Liver (tissue), 8 donors: ENCODE measurements at regions not wholly inside any gene's neighbourhood (a gene's known extent, or its start where the extent isn't known, plus 50 kb on each side); places are given as distances from the start of the nearest gene placed in this dataset.

ENCODE experiments used
- DNase-seq: peaks from one replicate; pipeline ENCODE4 v3.0.0-alpha.2; 2017; ENCODE audit warnings: low spot score
- H3K27ac ChIP-seq, 2 donors: one replicate each; pipeline ENCODE4 v1.7.0; 2013; ENCODE audit warnings: inconsistent platforms in 2 of 2, low read length in 2 of 2, control low read depth in 1 of 2, low read depth in 1 of 2, mild to moderate bottlenecking in 1 of 2
- H3K27me3 ChIP-seq, 4 donors: one replicate each; pipeline versions ENCODE4 v1.6.1 to v1.7.0; 2013; ENCODE audit warnings: low read length in 3 of 4, inconsistent platforms in 1 of 4, mild to moderate bottlenecking in 1 of 4, moderate library complexity in 1 of 4; ENCODE audit not compliant: control insufficient read depth in 4 of 4, insufficient read depth in 4 of 4
- H3K36me3 ChIP-seq, 4 donors: one replicate each; pipeline versions ENCODE4 v1.6.1 to v1.7.0; 2013; ENCODE audit warnings: low read length in 3 of 4, mild to moderate bottlenecking in 3 of 4, low read depth in 1 of 4, moderate library complexity in 1 of 4; ENCODE audit not compliant: control insufficient read depth in 4 of 4, insufficient read depth in 3 of 4
- H3K4me1 ChIP-seq, 4 donors: one replicate each; pipeline versions ENCODE4 v1.6.1 to v1.7.0; 2013; ENCODE audit warnings: low read length in 3 of 4, mild to moderate bottlenecking in 3 of 4, moderate library complexity in 1 of 4; ENCODE audit not compliant: control insufficient read depth in 4 of 4, insufficient read depth in 4 of 4
- H3K4me3 ChIP-seq, 3 donors: one replicate each; pipeline versions ENCODE4 v1.6.1 to v1.7.0; 2013; ENCODE audit warnings: low read length in 3 of 3, control low read depth in 1 of 3, low read depth in 1 of 3, mild to moderate bottlenecking in 1 of 3
- H3K9ac ChIP-seq, 2 donors: one replicate each; pipeline ENCODE4 v1.7.0; 2013; ENCODE audit warnings: low read length in 2 of 2, mild to moderate bottlenecking in 2 of 2, moderate library complexity in 2 of 2, control low read depth in 1 of 2, low read depth in 1 of 2
- H3K9me3 ChIP-seq, 4 donors: one replicate each; pipeline versions ENCODE4 v1.6.1 to v1.7.0; 2013; ENCODE audit warnings: low read length in 3 of 4; ENCODE audit not compliant: control insufficient read depth in 4 of 4
- EGR1 ChIP-seq, 2 donors: IDR thresholded peaks; 2 replicates each; pipeline ENCODE4 v1.6.1; 2016 to 2018; ENCODE audit warnings: antibody characterized with exemption in 2 of 2, low read depth in 2 of 2
- FOXA1 ChIP-seq: IDR thresholded peaks from 2 replicates; pipeline ENCODE4 v1.6.1; 2016; ENCODE audit warnings: antibody characterized with exemption
- FOXA2 ChIP-seq: IDR thresholded peaks from 2 replicates; pipeline ENCODE4 v1.6.1; 2016; ENCODE audit warnings: antibody characterized with exemption
- GABPA ChIP-seq, 2 donors: IDR thresholded peaks in 1 of 2; conservative IDR thresholded peaks in 1 of 2; 2 replicates each; pipeline ENCODE4 v1.6.1; 2016; ENCODE audit warnings: antibody characterized with exemption in 2 of 2, mild to moderate bottlenecking in 1 of 2, moderate library complexity in 1 of 2
- HNF4A ChIP-seq, 2 donors: conservative IDR thresholded peaks; 2 replicates each; pipeline ENCODE4 v1.6.1; 2016; ENCODE audit warnings: antibody characterized with exemption in 2 of 2, mild to moderate bottlenecking in 2 of 2
- JUND ChIP-seq, 2 donors: IDR thresholded peaks; 2 replicates each; pipeline ENCODE4 v1.6.1; 2016; ENCODE audit warnings: antibody characterized with exemption in 2 of 2
- NR2F2 ChIP-seq: IDR thresholded peaks from 2 replicates; pipeline ENCODE4 v1.6.1; 2016; ENCODE audit warnings: antibody characterized with exemption
- RAD21 ChIP-seq, 2 donors: IDR thresholded peaks; 2 replicates each; pipeline ENCODE4 v1.6.1; 2016; ENCODE audit warnings: antibody characterized with exemption in 2 of 2, mild to moderate bottlenecking in 2 of 2
- RXRA ChIP-seq, 2 donors: IDR thresholded peaks; 2 replicates each; pipeline ENCODE4 v1.6.1; 2017 to 2018; ENCODE audit warnings: antibody characterized with exemption in 2 of 2, mild to moderate bottlenecking in 1 of 2
- SP1 ChIP-seq: IDR thresholded peaks from 2 replicates; pipeline ENCODE4 v1.6.1; 2018; ENCODE audit warnings: antibody characterized with exemption, mild to moderate bottlenecking
- TAF1 ChIP-seq: conservative IDR thresholded peaks from 2 replicates; pipeline ENCODE4 v1.6.1; 2016; ENCODE audit warnings: antibody characterized with exemption, mild to moderate bottlenecking
- WGBS: extraction: QIAGEN DNeasy Blood & Tissue Kit; methylation state at CpG from one replicate; pipeline ENCODE4 v1.1.7; 2013; 5-methylcytosine and 5-hydroxymethylcytosine counted together
- TF ChIP-seq, protein P1 (sequence below): IDR thresholded peaks from 2 replicates; pipeline ENCODE4 v1.6.1; 2016; ENCODE audit warnings: antibody characterized with exemption
- TF ChIP-seq, protein P2 (sequence below): IDR thresholded peaks from 2 replicates; pipeline ENCODE4 v1.6.1; 2016; ENCODE audit warnings: antibody characterized with exemption
- TF ChIP-seq, protein P3 (sequence below): IDR thresholded peaks from 2 replicates; pipeline ENCODE4 v1.6.1; 2016; ENCODE audit warnings: antibody characterized with exemption
- TF ChIP-seq, protein P4 (sequence below): IDR thresholded peaks from 2 replicates; pipeline ENCODE4 v1.6.1; 2016; ENCODE audit warnings: antibody characterized with exemption, mild to moderate bottlenecking
- TF ChIP-seq, protein P5 (sequence below): fragments of 150-350 bp; IDR thresholded peaks from 2 replicates; pipeline ENCODE4 v1.5.1; 2017; ENCODE audit warnings: improper control_type of control experiment, low read depth, low read length; ENCODE audit not compliant: missing input control
- donor health status: healthy.
- donor health status: healthy.
- donor health status: healthy.
- donor health status: healthy.
- donor health status: healthy.

DNA sequence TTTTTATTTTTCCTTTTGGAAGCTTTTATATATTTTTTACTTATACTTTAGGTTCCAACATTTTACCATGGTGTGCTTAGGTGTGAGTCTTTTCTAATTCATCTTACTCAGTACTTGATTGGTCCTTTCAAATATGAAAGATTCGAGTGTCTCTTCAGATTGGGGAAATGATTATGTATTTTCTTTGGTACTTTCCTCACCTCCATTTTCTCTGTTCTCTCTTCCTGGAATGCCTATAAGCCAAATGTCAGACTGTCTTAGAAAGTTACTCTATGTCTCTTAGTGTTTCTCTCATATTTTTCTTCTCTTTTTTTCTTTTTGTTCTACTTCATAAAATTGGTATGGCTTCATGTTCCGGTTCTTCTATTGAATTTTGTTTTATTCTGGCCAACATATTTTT, 119.6 kb upstream of the SV2C start:
- no peak for DNase-seq
- WGBS = 76% methylated on average over 2 of the region's 2 CpGs

DNA sequence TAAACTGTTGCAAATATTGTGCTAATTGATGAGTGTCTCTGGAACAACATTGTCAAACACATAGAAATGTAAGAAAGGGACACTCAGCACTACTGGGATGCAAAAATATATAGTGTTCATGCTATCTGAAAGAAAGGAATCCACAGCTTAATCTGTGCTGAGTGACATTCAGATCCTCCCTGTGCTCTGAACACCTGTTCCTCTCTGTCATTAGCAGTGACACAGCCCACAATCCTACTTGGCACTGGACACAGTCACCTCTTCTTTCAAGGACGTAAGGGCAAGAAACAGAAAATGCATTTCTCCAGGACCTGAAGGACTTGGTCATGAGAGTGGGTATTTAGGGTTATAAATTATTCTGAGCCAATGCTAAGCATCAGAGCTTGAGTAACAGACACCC, 121.4 kb upstream of the SV2C start:
- Histone ChIP-seq H3K36me3 (no peaks in the 10 kb centered on the region), H3K4me1 (no peaks in the 10 kb centered on the region), H3K27me3 (peaks cover 0 to 5% (median 0%) of the 10 kb centered on the region in 4 donors), H3K27ac (no peak overlapping the region), H3K4me3 (no peak overlapping the region), H3K9ac (no peak overlapping the region), H3K9me3 (peaks cover 0 to 7% (median 1%) of the 10 kb centered on the region in 4 donors)
- DNase-seq = no peak
- WGBS = 73% methylated on average over 1 of the region's 1 CpG
- no peak for TF ChIP-seq HNF4A (conservative IDR thresholded peaks at IDR 0.05)
- no peak for TF ChIP-seq FOXA1
- TF ChIP-seq, protein P1, sequence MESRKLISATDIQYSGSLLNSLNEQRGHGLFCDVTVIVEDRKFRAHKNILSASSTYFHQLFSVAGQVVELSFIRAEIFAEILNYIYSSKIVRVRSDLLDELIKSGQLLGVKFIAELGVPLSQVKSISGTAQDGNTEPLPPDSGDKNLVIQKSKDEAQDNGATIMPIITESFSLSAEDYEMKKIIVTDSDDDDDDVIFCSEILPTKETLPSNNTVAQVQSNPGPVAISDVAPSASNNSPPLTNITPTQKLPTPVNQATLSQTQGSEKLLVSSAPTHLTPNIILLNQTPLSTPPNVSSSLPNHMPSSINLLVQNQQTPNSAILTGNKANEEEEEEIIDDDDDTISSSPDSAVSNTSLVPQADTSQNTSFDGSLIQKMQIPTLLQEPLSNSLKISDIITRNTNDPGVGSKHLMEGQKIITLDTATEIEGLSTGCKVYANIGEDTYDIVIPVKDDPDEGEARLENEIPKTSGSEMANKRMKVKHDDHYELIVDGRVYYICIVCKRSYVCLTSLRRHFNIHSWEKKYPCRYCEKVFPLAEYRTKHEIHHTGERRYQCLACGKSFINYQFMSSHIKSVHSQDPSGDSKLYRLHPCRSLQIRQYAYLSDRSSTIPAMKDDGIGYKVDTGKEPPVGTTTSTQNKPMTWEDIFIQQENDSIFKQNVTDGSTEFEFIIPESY = no peak
- no peak for TF ChIP-seq NR2F2

More for the DNA sequence above, 119.6 kb upstream of the SV2C start:
- H3K9me3 ChIP-seq = no peaks in the 10 kb centered on the region
- H3K4me3 ChIP-seq = no peak overlapping the region
- H3K4me1 ChIP-seq = no peaks in the 10 kb centered on the region
- no peak overlapping the region for H3K27ac ChIP-seq
- no peaks in the 10 kb centered on the region for H3K36me3 ChIP-seq
- peaks cover 0 to 3% (median 0%) of the 10 kb centered on the region in 4 donors for H3K27me3 ChIP-seq
- no peak overlapping the region for H3K9ac ChIP-seq
- TF ChIP-seq, protein P1 = no peak
- TF ChIP-seq NR2F2 (no peak), RXRA (IDR thresholded peaks at IDR 0.05) (no peak), EGR1 (IDR thresholded peaks at IDR 0.05; ENCODE audit: low read depth in 2 of 2) (no peak), JUND (IDR thresholded peaks at IDR 0.05) (no peak), FOXA2 (no peak), GABPA (IDR thresholded peaks at IDR 0.05 in 1 of 2, conservative IDR thresholded peaks at IDR 0.05 in 1 of 2) (no peak), TAF1 (no peak), RAD21 (IDR thresholded peaks at IDR 0.05) (no peak), SP1 (no peak)
- TF ChIP-seq, protein P2, sequence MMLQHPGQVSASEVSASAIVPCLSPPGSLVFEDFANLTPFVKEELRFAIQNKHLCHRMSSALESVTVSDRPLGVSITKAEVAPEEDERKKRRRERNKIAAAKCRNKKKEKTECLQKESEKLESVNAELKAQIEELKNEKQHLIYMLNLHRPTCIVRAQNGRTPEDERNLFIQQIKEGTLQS = no peak
- TF ChIP-seq, protein P3, sequence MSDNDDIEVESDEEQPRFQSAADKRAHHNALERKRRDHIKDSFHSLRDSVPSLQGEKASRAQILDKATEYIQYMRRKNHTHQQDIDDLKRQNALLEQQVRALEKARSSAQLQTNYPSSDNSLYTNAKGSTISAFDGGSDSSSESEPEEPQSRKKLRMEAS = no peak
- TF ChIP-seq, protein P4, sequence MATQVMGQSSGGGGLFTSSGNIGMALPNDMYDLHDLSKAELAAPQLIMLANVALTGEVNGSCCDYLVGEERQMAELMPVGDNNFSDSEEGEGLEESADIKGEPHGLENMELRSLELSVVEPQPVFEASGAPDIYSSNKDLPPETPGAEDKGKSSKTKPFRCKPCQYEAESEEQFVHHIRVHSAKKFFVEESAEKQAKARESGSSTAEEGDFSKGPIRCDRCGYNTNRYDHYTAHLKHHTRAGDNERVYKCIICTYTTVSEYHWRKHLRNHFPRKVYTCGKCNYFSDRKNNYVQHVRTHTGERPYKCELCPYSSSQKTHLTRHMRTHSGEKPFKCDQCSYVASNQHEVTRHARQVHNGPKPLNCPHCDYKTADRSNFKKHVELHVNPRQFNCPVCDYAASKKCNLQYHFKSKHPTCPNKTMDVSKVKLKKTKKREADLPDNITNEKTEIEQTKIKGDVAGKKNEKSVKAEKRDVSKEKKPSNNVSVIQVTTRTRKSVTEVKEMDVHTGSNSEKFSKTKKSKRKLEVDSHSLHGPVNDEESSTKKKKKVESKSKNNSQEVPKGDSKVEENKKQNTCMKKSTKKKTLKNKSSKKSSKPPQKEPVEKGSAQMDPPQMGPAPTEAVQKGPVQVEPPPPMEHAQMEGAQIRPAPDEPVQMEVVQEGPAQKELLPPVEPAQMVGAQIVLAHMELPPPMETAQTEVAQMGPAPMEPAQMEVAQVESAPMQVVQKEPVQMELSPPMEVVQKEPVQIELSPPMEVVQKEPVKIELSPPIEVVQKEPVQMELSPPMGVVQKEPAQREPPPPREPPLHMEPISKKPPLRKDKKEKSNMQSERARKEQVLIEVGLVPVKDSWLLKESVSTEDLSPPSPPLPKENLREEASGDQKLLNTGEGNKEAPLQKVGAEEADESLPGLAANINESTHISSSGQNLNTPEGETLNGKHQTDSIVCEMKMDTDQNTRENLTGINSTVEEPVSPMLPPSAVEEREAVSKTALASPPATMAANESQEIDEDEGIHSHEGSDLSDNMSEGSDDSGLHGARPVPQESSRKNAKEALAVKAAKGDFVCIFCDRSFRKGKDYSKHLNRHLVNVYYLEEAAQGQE = no peak
- TF ChIP-seq, protein P5, sequence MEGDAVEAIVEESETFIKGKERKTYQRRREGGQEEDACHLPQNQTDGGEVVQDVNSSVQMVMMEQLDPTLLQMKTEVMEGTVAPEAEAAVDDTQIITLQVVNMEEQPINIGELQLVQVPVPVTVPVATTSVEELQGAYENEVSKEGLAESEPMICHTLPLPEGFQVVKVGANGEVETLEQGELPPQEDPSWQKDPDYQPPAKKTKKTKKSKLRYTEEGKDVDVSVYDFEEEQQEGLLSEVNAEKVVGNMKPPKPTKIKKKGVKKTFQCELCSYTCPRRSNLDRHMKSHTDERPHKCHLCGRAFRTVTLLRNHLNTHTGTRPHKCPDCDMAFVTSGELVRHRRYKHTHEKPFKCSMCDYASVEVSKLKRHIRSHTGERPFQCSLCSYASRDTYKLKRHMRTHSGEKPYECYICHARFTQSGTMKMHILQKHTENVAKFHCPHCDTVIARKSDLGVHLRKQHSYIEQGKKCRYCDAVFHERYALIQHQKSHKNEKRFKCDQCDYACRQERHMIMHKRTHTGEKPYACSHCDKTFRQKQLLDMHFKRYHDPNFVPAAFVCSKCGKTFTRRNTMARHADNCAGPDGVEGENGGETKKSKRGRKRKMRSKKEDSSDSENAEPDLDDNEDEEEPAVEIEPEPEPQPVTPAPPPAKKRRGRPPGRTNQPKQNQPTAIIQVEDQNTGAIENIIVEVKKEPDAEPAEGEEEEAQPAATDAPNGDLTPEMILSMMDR = no peak
